GM10248 (cell line): ENCODE measurements at regions not wholly inside any gene's neighbourhood (a gene's known extent, or its start where the extent isn't known, plus 50 kb on each side); places are given as distances from the start of the nearest gene placed in this dataset.

Experiments used
- CTCF ChIA-PET: fragments of 300-600 bp; sonication (Branson Sonifier 250); formaldehyde crosslinking; extraction: SDS; loops from one replicate; lab custom pipeline; 2021; ENCODE audit warnings: antibody characterized with exemption; lab: Yijun Ruan, JAX
- POLR2A ChIA-PET: fragments of 350-650 bp; sonication (Branson Sonifier 250); formaldehyde crosslinking; extraction: SDS; loops from one replicate; lab custom pipeline; 2020; ENCODE audit warnings: antibody characterized with exemption; lab: Yijun Ruan, JAX
- DNase-seq: peaks from one replicate; pipeline ENCODE4 v3.0.0; 2012; ENCODE audit errors: extremely low spot score
- CTCF ChIP-seq: IDR thresholded peaks from 2 replicates; pipeline ENCODE4 v1.5.1; 2012; ENCODE audit warnings: mild to moderate bottlenecking, low read depth; ENCODE audit errors: extremely low read depth, missing control alignments, control extremely low read depth

DNA sequence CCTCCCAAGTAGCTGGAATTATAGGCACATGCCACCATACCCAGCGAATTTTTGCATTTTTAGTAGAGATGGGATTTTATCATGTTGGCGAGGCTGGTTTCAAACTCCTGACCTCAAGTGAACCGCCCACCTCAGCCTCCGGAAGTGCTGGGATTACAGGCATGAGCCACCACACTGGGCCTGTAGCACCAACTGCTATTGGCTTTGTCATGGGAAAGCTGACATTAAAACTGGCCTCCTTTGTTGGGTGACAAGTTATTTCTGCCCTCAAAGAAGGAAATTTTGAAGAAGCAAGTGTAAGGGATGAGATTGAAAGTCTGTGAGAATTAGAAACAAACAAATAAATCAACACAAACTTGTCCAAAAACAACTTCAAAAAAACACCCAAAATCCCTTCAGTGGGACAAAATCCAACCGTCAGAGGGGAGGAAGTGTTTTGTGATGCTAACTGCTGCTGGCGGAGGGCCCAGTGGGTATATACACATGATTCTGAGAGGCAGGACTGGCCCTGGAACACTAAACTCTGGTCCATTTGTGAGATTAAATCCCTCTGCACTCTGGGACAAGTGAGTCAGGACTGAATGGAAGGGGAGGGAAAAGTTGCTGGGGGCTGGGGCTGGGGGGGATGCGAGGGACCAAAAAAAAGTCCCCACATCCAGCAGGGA lies 87.5 kb upstream of the NAA20 start:
- no peak for TF ChIP-seq CTCF
- POLR2A ChIA-PET: no interaction called here
- CTCF ChIA-PET: interaction anchor here (1.1 kb wide), 1 partner anchor 21 kb away, joined by 3 read pairs; no protein-coding TSS in a partner anchor
- no peak for DNase-seq

DNA sequence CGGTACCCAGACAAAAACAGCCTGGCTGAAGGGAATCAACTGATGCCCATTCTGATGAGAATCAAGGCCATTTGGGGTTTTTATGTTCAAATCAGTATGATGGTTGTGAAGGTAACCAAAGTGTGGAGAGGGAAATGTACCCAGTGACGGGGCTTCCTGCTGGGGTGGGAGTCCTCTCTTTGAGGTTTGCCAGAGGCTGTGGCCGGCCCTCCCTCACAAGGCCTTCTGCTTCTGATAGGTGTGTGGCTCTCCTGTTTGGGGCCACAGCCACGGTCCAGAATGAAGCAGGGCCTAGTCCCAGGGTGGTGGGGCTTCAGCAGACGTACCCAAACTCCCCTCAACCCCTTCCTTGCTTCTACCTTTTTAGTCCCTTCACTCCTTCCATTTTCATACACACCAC lies 86.7 kb upstream of the NAA20 start:
- DNase-seq: no peak
- ChIA-PET CTCF (no interaction called here), POLR2A (no interaction called here)
- no peak for TF ChIP-seq CTCF

GRCh38 chr20:19932170-19932667 lies 84.9 kb upstream of the NAA20 start:
- DNase-seq: no peak
- ChIA-PET POLR2A (no interaction called here), CTCF (no interaction called here)
- TF ChIP-seq CTCF: no peak

GRCh38 chr20:19934792-19935491 lies 82.2 kb upstream of the NAA20 start:
- POLR2A ChIA-PET: interaction anchor here (0.7 to 1.4 kb wide), 5 partner anchors 10 to 17 kb away, joined by 3 to 9 read pairs (median 6); no protein-coding TSS in a partner anchor
- TF ChIP-seq CTCF: no peak

GRCh38 chr20:19935842-19936241 lies 81.3 kb upstream of the NAA20 start:
- CTCF ChIA-PET: interaction anchor here (4.1 to 4.5 kb wide), 2 partner anchors 10 to 19 kb away, joined by 21 to 32 read pairs; no protein-coding TSS in a partner anchor
- TF ChIP-seq CTCF: no peak
- POLR2A ChIA-PET: no interaction called here
- no peak for DNase-seq

More at GRCh38 chr20:19934792-19935491, 82.2 kb upstream of the NAA20 start:
- CTCF ChIA-PET: interaction anchor here (0.8 to 4.5 kb wide), 7 partner anchors 10 to 82 kb away, joined by 3 to 32 read pairs (median 4); partner anchors contain the start of gene NAA20
- DNase-seq: peak; percentile 48

DNA sequence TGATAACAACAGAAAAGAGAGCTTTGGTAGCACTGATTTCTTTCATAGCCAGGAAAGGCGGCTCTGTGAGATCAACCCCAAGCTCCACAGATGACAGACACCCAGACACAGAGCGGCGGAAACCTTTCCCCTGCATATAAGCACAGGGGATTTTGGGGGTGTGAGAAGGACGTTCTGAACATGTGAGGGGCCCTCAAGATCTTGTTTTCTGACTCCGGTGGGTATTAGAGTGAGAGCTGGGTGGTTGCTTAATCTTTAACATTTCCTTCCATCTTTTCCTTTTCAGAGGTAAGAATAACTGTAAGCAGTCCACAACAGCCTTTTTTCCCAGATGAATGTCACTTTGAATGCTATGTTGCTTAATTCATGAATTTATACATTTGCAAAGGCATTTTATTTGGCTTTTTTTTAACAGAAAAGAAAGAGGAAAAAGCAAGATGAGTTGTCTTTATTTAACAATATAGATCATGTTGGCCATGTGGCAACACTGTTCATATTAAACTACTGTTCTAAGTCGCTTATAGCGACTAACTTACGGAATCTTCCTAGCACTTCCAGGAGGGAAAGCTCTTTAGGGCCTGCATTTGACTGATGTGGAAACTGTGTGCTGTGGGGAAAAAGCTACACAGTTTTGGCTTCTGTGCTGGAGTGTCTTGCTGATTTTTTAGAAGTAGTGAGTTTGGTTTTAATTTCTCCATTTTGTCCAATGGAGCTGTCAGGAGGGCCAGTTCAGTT lies 80.5 kb upstream of the NAA20 start:
- ChIA-PET POLR2A (interaction anchor here (2.4 kb wide), 1 partner anchor 11 kb away, joined by 9 read pairs; no protein-coding TSS in a partner anchor), CTCF (interaction anchor here (0.7 to 4.5 kb wide), 8 partner anchors 10 to 153 kb away, joined by 3 to 32 read pairs (median 4); partner anchors contain the start of gene NAA20)
- no peak for DNase-seq
- no peak for TF ChIP-seq CTCF
